H1 (cell line): ENCODE measurements at regions not wholly inside any gene's neighbourhood (a gene's known extent, or its start where the extent isn't known, plus 50 kb on each side); places are given as distances from the start of the nearest gene placed in this dataset.

Source experiments
- GABPA ChIP-seq: IDR thresholded peaks from 2 replicates; pipeline ENCODE4 v1.6.1; 2011; ENCODE audit warnings: mild to moderate bottlenecking, low read length, moderate library complexity, borderline replicate concordance; ENCODE audit not compliant: insufficient read depth
- GTF2F1 ChIP-seq: IDR thresholded peaks from 2 replicates; pipeline ENCODE4 v1.6.1; 2012; ENCODE audit warnings: low read depth, low read length, improper control_type of control experiment, borderline replicate concordance
- JUN ChIP-seq: IDR thresholded peaks from 2 replicates; pipeline ENCODE4 v1.6.1; 2011; ENCODE audit warnings: low read depth, mild to moderate bottlenecking, improper control_type of control experiment, low read length
- MAFK ChIP-seq: IDR thresholded peaks from 2 replicates; pipeline ENCODE4 v1.6.1; 2012; ENCODE audit warnings: low read depth, mild to moderate bottlenecking, improper control_type of control experiment, low read length
- POLR2A ChIP-seq, 2 experiments: IDR thresholded peaks; 1 replicate in 1 of 2; 2 replicates in 1 of 2; pipeline ENCODE4 v1.6.1; 2011; ENCODE audit warnings: low read depth in 2 of 2, low read length in 2 of 2, mild to moderate bottlenecking in 2 of 2; ENCODE audit errors: control extremely low read depth in 1 of 2
- SRF ChIP-seq: IDR thresholded peaks from 2 replicates; pipeline ENCODE4 v1.6.1; 2011; ENCODE audit warnings: mild to moderate bottlenecking, low read depth, low read length, moderate library complexity
- ZNF274 ChIP-seq: IDR thresholded peaks from 2 replicates; pipeline ENCODE4 v1.7.0; 2012; ENCODE audit warnings: low read length, borderline replicate concordance; ENCODE audit errors: extremely low read depth
- TF ChIP-seq, protein P1 (sequence below), 3 experiments: IDR thresholded peaks; 1 replicate in 2 of 3; 2 replicates in 1 of 3; pipeline versions ENCODE4 v1.5.1 to v1.6.1; 2011; ENCODE audit warnings: low read length in 3 of 3, mild to moderate bottlenecking in 3 of 3, inconsistent platforms in 2 of 3, low read depth in 1 of 3, moderate library complexity in 1 of 3; ENCODE audit not compliant: insufficient read depth in 1 of 3; ENCODE audit errors: control extremely low read depth in 1 of 3

DNA sequence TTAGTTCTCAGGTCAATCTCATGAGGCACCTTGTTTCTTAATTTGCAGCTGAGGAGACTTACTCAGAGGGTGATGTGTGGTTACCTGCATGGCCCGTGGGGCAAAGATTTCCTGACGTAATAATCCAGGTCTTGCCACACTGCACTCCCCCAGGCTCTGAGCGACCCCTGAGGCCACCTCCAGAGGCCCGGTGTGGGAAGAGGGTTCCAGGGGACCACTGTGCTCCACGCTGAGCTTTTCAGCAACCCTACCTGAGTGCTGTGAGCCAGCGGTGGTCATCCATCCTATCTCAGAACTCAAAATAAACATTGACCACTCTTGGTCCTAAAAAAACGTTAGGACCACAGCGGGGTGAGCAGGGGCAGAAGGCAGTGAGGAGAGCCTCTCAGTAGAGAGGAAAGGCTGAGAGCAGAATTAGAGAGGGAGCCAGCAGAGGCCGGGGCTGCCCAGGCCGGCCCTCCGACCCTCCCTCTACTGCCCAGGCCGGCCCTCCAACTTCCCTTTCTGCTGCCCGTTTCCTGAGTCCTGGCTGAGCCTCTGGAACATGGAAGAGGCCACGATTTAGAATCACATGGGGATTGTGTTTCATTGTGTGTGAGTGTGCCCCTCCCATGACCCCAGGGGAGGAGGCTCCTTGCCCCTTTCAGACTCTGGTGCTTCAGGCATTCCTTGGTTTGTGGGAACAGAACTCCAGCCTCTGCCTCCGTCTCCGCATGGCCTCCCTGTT, 188.2 kb upstream of the DIO3 start:
- TF ChIP-seq GTF2F1 (no peak), SRF (no peak), GABPA (no peak), MAFK (no peak), POLR2A (IDR thresholded peaks at IDR 0.05; ENCODE audit: control extremely low read depth in 1 of 2, low read depth in 2 of 2, low read length in 2 of 2) (no peak), JUN (no peak), ZNF274 (no peak)
- TF ChIP-seq, protein P1, sequence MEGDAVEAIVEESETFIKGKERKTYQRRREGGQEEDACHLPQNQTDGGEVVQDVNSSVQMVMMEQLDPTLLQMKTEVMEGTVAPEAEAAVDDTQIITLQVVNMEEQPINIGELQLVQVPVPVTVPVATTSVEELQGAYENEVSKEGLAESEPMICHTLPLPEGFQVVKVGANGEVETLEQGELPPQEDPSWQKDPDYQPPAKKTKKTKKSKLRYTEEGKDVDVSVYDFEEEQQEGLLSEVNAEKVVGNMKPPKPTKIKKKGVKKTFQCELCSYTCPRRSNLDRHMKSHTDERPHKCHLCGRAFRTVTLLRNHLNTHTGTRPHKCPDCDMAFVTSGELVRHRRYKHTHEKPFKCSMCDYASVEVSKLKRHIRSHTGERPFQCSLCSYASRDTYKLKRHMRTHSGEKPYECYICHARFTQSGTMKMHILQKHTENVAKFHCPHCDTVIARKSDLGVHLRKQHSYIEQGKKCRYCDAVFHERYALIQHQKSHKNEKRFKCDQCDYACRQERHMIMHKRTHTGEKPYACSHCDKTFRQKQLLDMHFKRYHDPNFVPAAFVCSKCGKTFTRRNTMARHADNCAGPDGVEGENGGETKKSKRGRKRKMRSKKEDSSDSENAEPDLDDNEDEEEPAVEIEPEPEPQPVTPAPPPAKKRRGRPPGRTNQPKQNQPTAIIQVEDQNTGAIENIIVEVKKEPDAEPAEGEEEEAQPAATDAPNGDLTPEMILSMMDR (IDR thresholded peaks at IDR 0.05; ENCODE audit: control extremely low read depth in 1 of 3, insufficient read depth in 1 of 3, low read depth in 1 of 3, low read length in 3 of 3), result no peak
